ENCODE measurements at regions not wholly inside any gene's neighbourhood (a gene's known extent, or its start where the extent isn't known, plus 50 kb on each side); places are given as distances from the start of the nearest gene placed in this dataset.

DNA sequence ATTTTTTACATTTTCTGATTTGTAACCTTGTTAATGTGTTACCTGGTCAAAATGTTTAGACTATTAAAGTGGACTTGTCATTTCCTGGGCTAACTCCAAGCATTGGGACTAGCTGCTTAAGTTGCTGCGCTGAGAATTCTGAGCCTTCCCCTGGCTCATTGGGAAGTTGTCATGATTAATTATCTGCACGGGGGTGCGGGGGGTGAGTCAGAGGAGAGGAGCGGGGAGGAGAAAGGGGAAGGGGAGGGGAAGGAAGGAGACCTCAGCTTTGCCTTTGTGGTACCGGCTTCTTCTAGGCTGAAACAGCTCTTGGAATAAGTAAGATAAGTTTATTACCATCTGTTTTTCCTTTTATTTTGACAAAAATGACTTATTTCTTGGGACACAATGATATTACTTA, 52.9 kb upstream of the APCDD1 start:
- no peak overlapping the region for H3K4me3 ChIP-seq
- no peak for DNase-seq
- no peak overlapping the region for H3K27ac ChIP-seq
- no peaks in the 10 kb centered on the region for H3K9me3 ChIP-seq
- in situ Hi-C loops (cut with MboI; ENCODE audit: low pct_ligation_motif_present in 1 of 4, low pct_unique_long_range_greater_than_20kb in 1 of 4, low sequenced_read_pairs in 3 of 4) = loop anchor here in 1 of 4 donors (25.0 kb wide), 1 partner anchor 111 kb away; no protein-coding TSS in a partner anchor
- H3K27me3 ChIP-seq = no peaks in the 10 kb centered on the region
- WGBS, 2 donors (ENCODE audit: low coverage in 1 of 2) = 45 to 46% methylated on average over 2 to 4 of the region's 5 CpGs
- intact Hi-C loops (cut with DNase I; ENCODE audit: low total_unique reads) = no loop called here
- H3K4me1 ChIP-seq = no peaks in the 10 kb centered on the region
- TF ChIP-seq EP300 (IDR thresholded peaks at IDR 0.05; ENCODE audit: low read depth) (no peak), POLR2A (IDR thresholded peaks at IDR 0.05) (no peak), POLR2AphosphoS5 (IDR thresholded peaks at IDR 0.05) (no peak)
- TF ChIP-seq, protein P1, sequence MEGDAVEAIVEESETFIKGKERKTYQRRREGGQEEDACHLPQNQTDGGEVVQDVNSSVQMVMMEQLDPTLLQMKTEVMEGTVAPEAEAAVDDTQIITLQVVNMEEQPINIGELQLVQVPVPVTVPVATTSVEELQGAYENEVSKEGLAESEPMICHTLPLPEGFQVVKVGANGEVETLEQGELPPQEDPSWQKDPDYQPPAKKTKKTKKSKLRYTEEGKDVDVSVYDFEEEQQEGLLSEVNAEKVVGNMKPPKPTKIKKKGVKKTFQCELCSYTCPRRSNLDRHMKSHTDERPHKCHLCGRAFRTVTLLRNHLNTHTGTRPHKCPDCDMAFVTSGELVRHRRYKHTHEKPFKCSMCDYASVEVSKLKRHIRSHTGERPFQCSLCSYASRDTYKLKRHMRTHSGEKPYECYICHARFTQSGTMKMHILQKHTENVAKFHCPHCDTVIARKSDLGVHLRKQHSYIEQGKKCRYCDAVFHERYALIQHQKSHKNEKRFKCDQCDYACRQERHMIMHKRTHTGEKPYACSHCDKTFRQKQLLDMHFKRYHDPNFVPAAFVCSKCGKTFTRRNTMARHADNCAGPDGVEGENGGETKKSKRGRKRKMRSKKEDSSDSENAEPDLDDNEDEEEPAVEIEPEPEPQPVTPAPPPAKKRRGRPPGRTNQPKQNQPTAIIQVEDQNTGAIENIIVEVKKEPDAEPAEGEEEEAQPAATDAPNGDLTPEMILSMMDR (IDR thresholded peaks at IDR 0.05) = no peak
- no peaks in the 10 kb centered on the region for H3K36me3 ChIP-seq

DNA sequence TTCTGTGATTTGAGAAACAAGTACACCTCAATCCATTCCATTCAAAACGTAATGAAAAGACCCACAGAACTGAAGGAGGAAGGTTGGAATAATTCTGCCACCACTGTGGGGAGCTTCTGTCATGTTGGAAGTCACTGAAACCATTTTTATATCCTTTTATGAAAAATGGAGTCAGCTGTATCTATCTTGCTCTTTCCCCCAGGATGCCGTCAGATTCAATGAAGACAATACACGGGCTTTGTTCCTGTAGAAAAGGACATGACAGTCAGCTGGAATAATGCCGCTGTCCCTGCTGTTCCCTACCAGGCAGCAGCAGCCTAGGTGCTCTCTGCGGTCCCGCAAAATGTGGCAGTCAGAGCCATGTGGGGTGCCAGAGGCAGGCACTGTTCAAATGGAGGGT, 52.5 kb upstream of the APCDD1 start:
- WGBS, 2 donors (ENCODE audit: low coverage in 1 of 2) = 79 to 91% methylated on average over 3 to 6 of the region's 6 CpGs
- in situ Hi-C loops (cut with MboI; ENCODE audit: low pct_ligation_motif_present in 1 of 4, low pct_unique_long_range_greater_than_20kb in 1 of 4, low sequenced_read_pairs in 3 of 4) = loop anchor here in 1 of 4 donors (25.0 kb wide), 1 partner anchor 110 kb away; no protein-coding TSS in a partner anchor
- no peaks in the 10 kb centered on the region for H3K9me3 ChIP-seq

DNA sequence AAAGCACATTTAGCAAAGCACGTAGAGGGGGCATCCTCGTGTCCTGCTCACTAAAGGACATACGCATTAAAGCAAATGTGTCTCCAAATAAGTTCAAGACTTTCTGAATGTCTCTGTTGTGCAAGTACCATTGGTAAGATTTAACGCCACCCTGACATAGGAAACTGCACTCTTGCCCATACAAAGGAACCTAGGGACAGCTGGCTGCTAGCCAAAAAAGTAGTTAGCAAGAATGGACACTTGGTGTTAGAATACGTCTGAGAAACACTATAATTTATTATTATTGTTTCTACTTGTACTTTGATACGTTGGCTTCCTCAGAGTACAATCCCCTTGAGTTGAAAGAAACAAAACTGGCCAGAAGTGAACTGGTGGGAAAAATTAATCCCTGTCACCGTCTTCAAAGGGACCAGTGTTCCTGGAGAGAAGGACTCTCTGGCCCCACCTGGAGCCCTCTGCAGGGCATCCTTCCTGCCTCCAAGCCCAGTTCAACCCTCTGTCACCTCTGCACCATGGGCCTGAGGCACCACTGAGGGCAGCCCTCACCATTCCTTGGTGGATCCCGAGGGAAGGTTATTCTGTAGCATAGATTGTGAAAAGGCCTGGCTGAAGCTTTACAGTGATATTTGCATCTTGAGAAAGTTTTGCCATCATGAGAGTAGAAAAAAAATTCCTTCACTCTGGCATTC, 51.4 kb upstream of the APCDD1 start:
- Histone ChIP-seq H3K4me1 (no peaks in the 10 kb centered on the region), H3K36me3 (no peaks in the 10 kb centered on the region), H3K27ac (no peak overlapping the region), H3K27me3 (no peaks in the 10 kb centered on the region), H3K9me3 (no peaks in the 10 kb centered on the region), H3K4me3 (no peak overlapping the region)
- TF ChIP-seq EP300 (IDR thresholded peaks at IDR 0.05; ENCODE audit: low read depth) (no peak), POLR2AphosphoS5 (IDR thresholded peaks at IDR 0.05) (no peak), POLR2A (IDR thresholded peaks at IDR 0.05) (no peak)
- TF ChIP-seq, protein P1 (IDR thresholded peaks at IDR 0.05) = no peak
- DNase-seq = no peak
- intact Hi-C loops (cut with DNase I; ENCODE audit: low total_unique reads) = no loop called here
- WGBS, 2 donors (ENCODE audit: low coverage in 1 of 2) = 77 to 88% methylated on average over 7 to 8 of the region's 8 CpGs
- in situ Hi-C loops (cut with MboI; ENCODE audit: low pct_ligation_motif_present in 1 of 4, low pct_unique_long_range_greater_than_20kb in 1 of 4, low sequenced_read_pairs in 3 of 4) = loop anchor here in 1 of 4 donors (25.0 kb wide), 1 partner anchor 109 kb away; no protein-coding TSS in a partner anchor

More for the DNA sequence above, 52.5 kb upstream of the APCDD1 start:
- no peak overlapping the region for H3K27ac ChIP-seq
- intact Hi-C loops (cut with DNase I; ENCODE audit: low total_unique reads) = no loop called here
- no peak for DNase-seq
- H3K4me3 ChIP-seq = no peak overlapping the region
- H3K27me3 ChIP-seq = no peaks in the 10 kb centered on the region
- no peaks in the 10 kb centered on the region for H3K4me1 ChIP-seq
- TF ChIP-seq POLR2A (IDR thresholded peaks at IDR 0.05) (no peak), POLR2AphosphoS5 (IDR thresholded peaks at IDR 0.05) (no peak), EP300 (IDR thresholded peaks at IDR 0.05; ENCODE audit: low read depth) (no peak)
- TF ChIP-seq, protein P1 (IDR thresholded peaks at IDR 0.05) = no peak
- H3K36me3 ChIP-seq = no peaks in the 10 kb centered on the region

DNA sequence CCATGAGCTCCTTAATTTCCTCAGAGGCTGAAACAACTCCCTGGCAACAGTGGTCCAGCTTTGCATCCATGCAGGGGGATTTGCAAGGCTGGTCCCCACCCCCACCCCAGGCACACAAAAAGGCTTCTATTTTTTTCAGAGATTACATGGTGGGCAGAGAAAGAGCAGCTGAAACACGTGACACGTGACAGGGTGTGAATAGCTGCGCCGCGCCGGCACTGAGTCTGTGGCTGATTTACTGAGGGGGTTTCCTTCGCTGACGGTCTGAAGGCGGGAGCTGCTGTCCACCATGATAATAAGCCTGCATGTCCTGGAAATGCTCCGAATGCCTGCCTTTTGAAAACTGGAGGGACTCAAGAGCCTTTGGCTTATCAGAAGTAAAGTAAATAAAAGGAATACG, 50.7 kb upstream of the APCDD1 start:
- intact Hi-C loops (cut with DNase I; ENCODE audit: low total_unique reads) = no loop called here
- H3K4me1 ChIP-seq = no peaks in the 10 kb centered on the region
- no peaks in the 10 kb centered on the region for H3K27me3 ChIP-seq
- H3K27ac ChIP-seq = no peak overlapping the region
- no peak for DNase-seq
- WGBS, 2 donors (ENCODE audit: low coverage in 1 of 2) = 80% methylated on average over 11 of the region's 11 CpGs; no CpG with 5 or more reads in 1 of the 2 donors
- no peak overlapping the region for H3K4me3 ChIP-seq
- TF ChIP-seq, protein P1 (IDR thresholded peaks at IDR 0.05) = no peak
- TF ChIP-seq EP300 (IDR thresholded peaks at IDR 0.05; ENCODE audit: low read depth) = no peak
- TF ChIP-seq POLR2AphosphoS5 (IDR thresholded peaks at IDR 0.05) = no peak
- TF ChIP-seq POLR2A (IDR thresholded peaks at IDR 0.05) = no peak
- no peaks in the 10 kb centered on the region for H3K36me3 ChIP-seq
- in situ Hi-C loops (cut with MboI; ENCODE audit: low pct_ligation_motif_present in 1 of 4, low pct_unique_long_range_greater_than_20kb in 1 of 4, low sequenced_read_pairs in 3 of 4) = loop anchor here in 1 of 4 donors (25.0 kb wide), 1 partner anchor 109 kb away; no protein-coding TSS in a partner anchor
- H3K9me3 ChIP-seq = no peaks in the 10 kb centered on the region
